IMR-90 (cell line): ENCODE measurements at regions not wholly inside any gene's neighbourhood (a gene's known extent, or its start where the extent isn't known, plus 50 kb on each side); places are given as distances from the start of the nearest gene placed in this dataset.

Experiments used
- ATAC-seq: fragments of 200-7000 bp; cut with Tn5 transposase; 2 replicates; pipeline ENCODE4 v1.9.1; 2020; ENCODE audit warnings: low read depth, mild to moderate bottlenecking, moderate library complexity
- BruUV-seq: library from RNA; stranded (reverse); fragments of 400-500 nt; replicated peaks from 2 replicates; lab custom pipeline; 2021; lab: Mats Ljungman, UMichigan
- CTCF ChIA-PET: fragments of 300-600 bp; formaldehyde crosslinking; extraction: SDS; loops from one replicate; lab custom pipeline; 2021; ENCODE audit warnings: antibody characterized with exemption; lab: Yijun Ruan, JAX
- POLR2A ChIA-PET: fragments of 300-600 bp; sonication (Branson Sonifier 250); formaldehyde crosslinking; loops from one replicate; lab custom pipeline; 2022; ENCODE audit warnings: antibody characterized with exemption; ENCODE audit not compliant: unreplicated experiment; lab: Charles Lee
- DNase-seq: peaks from one replicate; pipeline ENCODE4 v3.0.0; 2013
- H2AFZ ChIP-seq: replicated peaks from 2 replicates; pipeline ENCODE3; 2013; ENCODE audit warnings: low read length, mild to moderate bottlenecking; ENCODE audit not compliant: poor library complexity
- H2AK5ac ChIP-seq: 2 replicates; pipeline ENCODE4 v1.6.1; 2013; ENCODE audit warnings: low read depth, low read length, inconsistent platforms
- H2AK9ac ChIP-seq: replicated peaks from 2 replicates; pipeline ENCODE3; 2013; ENCODE audit warnings: mild to moderate bottlenecking, low read depth, low read length, moderate library complexity; ENCODE audit not compliant: poor library complexity
- H2BK120ac ChIP-seq: 2 replicates; pipeline ENCODE4 v1.6.1; 2013; ENCODE audit warnings: low read depth, low read length, inconsistent platforms
- H2BK15ac ChIP-seq: 3 replicates; pipeline ENCODE4 v1.6.1; 2013; ENCODE audit warnings: low read depth, low read length, inconsistent platforms
- H2BK20ac ChIP-seq: 2 replicates; pipeline ENCODE4 v1.6.1; 2013; ENCODE audit warnings: low read depth, mild to moderate bottlenecking, inconsistent platforms, low read length, moderate library complexity
- H2BK5ac ChIP-seq: 2 replicates; pipeline ENCODE4 v1.6.1; 2013; ENCODE audit warnings: mild to moderate bottlenecking, low read depth, low read length, inconsistent platforms; ENCODE audit not compliant: poor library complexity, severe bottlenecking
- H3K14ac ChIP-seq: replicated peaks from 2 replicates; pipeline ENCODE4 v1.6.1; 2013; ENCODE audit warnings: low read depth, low read length, inconsistent platforms
- H3K18ac ChIP-seq: 2 replicates; pipeline ENCODE4 v1.6.1; 2013; ENCODE audit warnings: low read depth, low read length, control low read depth
- H3K23ac ChIP-seq: 2 replicates; pipeline ENCODE4 v1.6.1; 2013; ENCODE audit warnings: low read depth, low read length, inconsistent platforms
- H3K27ac ChIP-seq: 2 replicates; pipeline ENCODE4 v1.5.1; 2013; ENCODE audit warnings: mild to moderate bottlenecking, control low read depth, low read length; ENCODE audit not compliant: insufficient read depth
- H3K27me3 ChIP-seq: 2 replicates; pipeline ENCODE4 v1.6.1; 2013; ENCODE audit warnings: low read length; ENCODE audit not compliant: control insufficient read depth, insufficient read depth
- H3K36me3 ChIP-seq: 2 replicates; pipeline ENCODE4 v1.6.1; 2013; ENCODE audit warnings: low read length, mixed read lengths; ENCODE audit not compliant: control insufficient read depth, insufficient read depth
- H3K4ac ChIP-seq: 2 replicates; pipeline ENCODE4 v1.6.1; 2013; ENCODE audit warnings: low read depth, low read length, inconsistent platforms
- H3K4me1 ChIP-seq: 2 replicates; pipeline ENCODE4 v1.6.1; 2013; ENCODE audit warnings: low read length, mixed read lengths; ENCODE audit not compliant: control insufficient read depth, insufficient read depth
- H3K4me2 ChIP-seq: 2 replicates; pipeline ENCODE4 v1.6.1; 2013; ENCODE audit warnings: low read depth, mild to moderate bottlenecking, control low read depth, low read length, moderate library complexity
- H3K4me3 ChIP-seq: 2 replicates; pipeline ENCODE4 v1.5.1; 2013; ENCODE audit warnings: low read depth, mild to moderate bottlenecking, control low read depth, low read length, moderate library complexity; ENCODE audit not compliant: insufficient read depth
- H3K56ac ChIP-seq: 2 replicates; pipeline ENCODE4 v1.6.1; 2013; ENCODE audit warnings: low read length, inconsistent platforms; ENCODE audit not compliant: insufficient read depth; ENCODE audit errors: extremely low read depth
- H3K79me1 ChIP-seq, 2 experiments: 2 replicates each; pipeline ENCODE4 v1.6.1; 2013; ENCODE audit warnings: low read length in 2 of 2, inconsistent platforms in 1 of 2, low read depth in 1 of 2
- H3K9ac ChIP-seq: 2 replicates; pipeline ENCODE4 v1.6.1; 2013; ENCODE audit warnings: low read depth, low read length, control low read depth
- H3K9me1 ChIP-seq: 2 replicates; pipeline ENCODE4 v1.6.1; 2013; ENCODE audit warnings: low read length, inconsistent platforms; ENCODE audit not compliant: insufficient read depth
- H3K9me3 ChIP-seq: 2 replicates; pipeline ENCODE4 v1.6.1; 2013; ENCODE audit warnings: low read length; ENCODE audit not compliant: control insufficient read depth, insufficient read depth
- H4K20me1 ChIP-seq: 2 replicates; pipeline ENCODE4 v1.6.1; 2013; ENCODE audit warnings: low read length, inconsistent platforms; ENCODE audit not compliant: insufficient read depth
- H4K5ac ChIP-seq: 2 replicates; pipeline ENCODE4 v1.6.1; 2013; ENCODE audit warnings: mild to moderate bottlenecking, low read depth, low read length, control low read depth
- H4K8ac ChIP-seq, 2 experiments: 2 replicates each; pipeline ENCODE4 v1.6.1; 2013; ENCODE audit warnings: low read depth in 2 of 2, low read length in 2 of 2, control low read depth in 1 of 2, inconsistent platforms in 1 of 2
- H4K91ac ChIP-seq: 2 replicates; pipeline ENCODE4 v1.6.1; 2013; ENCODE audit warnings: low read depth, low read length, inconsistent platforms; ENCODE audit not compliant: insufficient read depth
- BHLHE40 ChIP-seq: fragments of 150-350 bp; IDR thresholded peaks from 2 replicates; pipeline ENCODE4 v1.6.1; 2016; ENCODE audit warnings: mild to moderate bottlenecking, low read depth, low read length
- CEBPB ChIP-seq: IDR thresholded peaks from 2 replicates; pipeline ENCODE4 v1.6.1; 2012; ENCODE audit warnings: low read depth, low read length, improper control_type of control experiment
- CHD1 ChIP-seq: IDR thresholded peaks from 2 replicates; pipeline ENCODE4 v1.6.1; 2012; ENCODE audit warnings: low read depth, low read length, improper control_type of control experiment
- FOS ChIP-seq: fragments of 150-350 bp; IDR thresholded peaks from 2 replicates; pipeline ENCODE4 v1.6.1; 2016; ENCODE audit warnings: low read depth, low read length
- MAFK ChIP-seq: IDR thresholded peaks from 2 replicates; pipeline ENCODE4 v1.6.1; 2012; ENCODE audit warnings: low read depth, low read length, improper control_type of control experiment
- MAZ ChIP-seq: IDR thresholded peaks from 2 replicates; pipeline ENCODE4 v1.6.1; 2012; ENCODE audit warnings: low read depth, mild to moderate bottlenecking, low read length, improper control_type of control experiment, moderate library complexity, borderline replicate concordance
- MXI1 ChIP-seq: IDR thresholded peaks from 2 replicates; pipeline ENCODE4 v1.6.1; 2012; ENCODE audit warnings: low read depth, mild to moderate bottlenecking, low read length, moderate library complexity, borderline replicate concordance
- NFE2L2 ChIP-seq: fragments of 150-350 bp; IDR thresholded peaks from 2 replicates; pipeline ENCODE4 v1.6.1; 2016; ENCODE audit warnings: low read depth, mild to moderate bottlenecking, low read length
- POLR2A ChIP-seq: IDR thresholded peaks from 2 replicates; pipeline ENCODE4 v1.6.1; 2012; ENCODE audit warnings: mild to moderate bottlenecking, low read depth, low read length
- RAD21 ChIP-seq: IDR thresholded peaks from 2 replicates; pipeline ENCODE4 v1.6.1; 2012; ENCODE audit warnings: low read length, improper control_type of control experiment
- RCOR1 ChIP-seq: IDR thresholded peaks from 2 replicates; pipeline ENCODE4 v1.6.1; 2012; ENCODE audit warnings: mild to moderate bottlenecking, low read length, improper control_type of control experiment; ENCODE audit not compliant: insufficient replicate concordance
- RFX5 ChIP-seq: IDR thresholded peaks from 2 replicates; pipeline ENCODE4 v1.8.0; 2012; ENCODE audit warnings: low read depth, mild to moderate bottlenecking, low read length, moderate library complexity
- SMC3 ChIP-seq: fragments of 150-350 bp; IDR thresholded peaks from 2 replicates; pipeline ENCODE4 v1.6.1; 2016; ENCODE audit warnings: low read depth, mild to moderate bottlenecking, antibody characterized with exemption, low read length, moderate library complexity
- WGBS, 2 experiments: methylation state at CpG; one replicate each; pipeline versions ENCODE4 v1.1.5 to v1.1.7; 2013; ENCODE audit warnings: missing lambda C conversion rate in 2 of 2; ENCODE audit not compliant: insufficient read length in 1 of 2; ENCODE audit errors: extremely low coverage in 2 of 2; 5-methylcytosine and 5-hydroxymethylcytosine counted together
- dilution Hi-C: fragments of 300-500 bp; cut with HindIII; formaldehyde crosslinking; loops from one replicate; pipeline ENCODE4 v1.14.3; 2018; ENCODE audit warnings: low sequenced_read_pairs; ENCODE audit not compliant: unreplicated experiment
- in situ Hi-C: fragments of 300-500 bp; cut with MboI; formaldehyde crosslinking; loops from 3 replicates; pipeline ENCODE4 v1.14.3; 2019; ENCODE audit warnings: low sequenced_read_pairs, inconsistent platforms, mixed read lengths
- intact Hi-C: fragments of 100-400 bp; cut with micrococcal nuclease; formaldehyde crosslinking; loops from 2 replicates; pipeline ENCODE4 v1.10.0; 2022
- TF ChIP-seq, protein P1 (sequence below): fragments of 150-350 bp; IDR thresholded peaks from 2 replicates; pipeline ENCODE4 v1.6.1; 2017; ENCODE audit warnings: mild to moderate bottlenecking, antibody characterized with exemption, low read length, low read depth
- TF ChIP-seq, protein P2 (sequence below): conservative IDR thresholded peaks from 2 replicates; pipeline ENCODE4 v1.5.1; 2012; ENCODE audit warnings: mild to moderate bottlenecking, low read depth, low read length, improper control_type of control experiment

DNA sequence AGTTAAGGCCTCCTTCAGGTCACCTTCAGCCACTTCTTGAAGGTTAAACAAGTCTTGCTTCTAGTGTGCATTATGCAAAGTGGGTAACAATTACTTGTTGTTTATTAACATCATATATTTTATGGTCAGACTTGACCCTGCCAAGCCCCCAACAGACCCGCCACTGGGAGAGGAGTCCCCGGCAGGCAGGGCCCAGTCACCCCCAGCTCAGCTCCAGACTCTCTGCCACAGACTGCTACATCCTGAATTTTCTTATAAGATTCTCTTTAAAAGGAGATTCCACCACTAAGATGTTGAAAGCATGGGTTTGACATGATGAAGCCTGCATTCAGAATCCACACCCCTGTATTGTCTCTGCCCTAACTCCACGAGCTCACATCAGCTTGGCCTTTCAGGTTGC is 174.3 kb upstream of the ARL4C start:
- H2BK5ac ChIP-seq: no peak overlapping the region
- no peak overlapping the region for H2AK9ac ChIP-seq
- no TSS peak for BruUV-seq
- intact Hi-C loops (loop anchor here (10.0 kb wide), 1 partner anchor 314 kb away; no protein-coding TSS in a partner anchor), in situ Hi-C loops (no loop called here), dilution Hi-C loops (no loop called here)
- H3K9me3 ChIP-seq: no peaks in the 10 kb centered on the region
- WGBS, 2 experiments: no CpG with 5 or more reads among the region's 3 CpGs
- peaks cover 41% of the 10 kb centered on the region for H3K4me1 ChIP-seq
- H3K4ac ChIP-seq: peak overlapping the region; percentile 97
- H2BK20ac ChIP-seq: peak overlapping the region; percentile 100
- peak overlapping the region; percentile 98 for H2BK120ac ChIP-seq
- H3K18ac ChIP-seq: peak overlapping the region; percentile 90
- no peak overlapping the region for H2AFZ ChIP-seq
- H4K91ac ChIP-seq: peak overlapping the region; percentile 96
- peaks cover 0 to 36% of the 10 kb centered on the region in 2 experiments; a peak in 2 of 4 replicates for H3K79me1 ChIP-seq
- peak overlapping the region; percentile 67; the same call in 2 of the 3 replicates for H2BK15ac ChIP-seq
- H3K14ac ChIP-seq: peak overlapping the region; percentile 92
- DNase-seq: no peak
- no peak overlapping the region for H3K56ac ChIP-seq
- H3K27me3 ChIP-seq: no peaks in the 10 kb centered on the region
- no peak overlapping the region for H3K4me3 ChIP-seq
- no peaks in the 10 kb centered on the region for H4K20me1 ChIP-seq
- H2AK5ac ChIP-seq: peak overlapping the region; percentile 96; the same call in 1 of the 2 replicates
- no peak for TF ChIP-seq MXI1
- no peak for TF ChIP-seq SMC3
- TF ChIP-seq, protein P1, sequence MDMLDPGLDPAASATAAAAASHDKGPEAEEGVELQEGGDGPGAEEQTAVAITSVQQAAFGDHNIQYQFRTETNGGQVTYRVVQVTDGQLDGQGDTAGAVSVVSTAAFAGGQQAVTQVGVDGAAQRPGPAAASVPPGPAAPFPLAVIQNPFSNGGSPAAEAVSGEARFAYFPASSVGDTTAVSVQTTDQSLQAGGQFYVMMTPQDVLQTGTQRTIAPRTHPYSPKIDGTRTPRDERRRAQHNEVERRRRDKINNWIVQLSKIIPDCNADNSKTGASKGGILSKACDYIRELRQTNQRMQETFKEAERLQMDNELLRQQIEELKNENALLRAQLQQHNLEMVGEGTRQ: no peak
- no peak for TF ChIP-seq BHLHE40
- no peak for TF ChIP-seq RFX5
- no peak for TF ChIP-seq NFE2L2
- TF ChIP-seq RAD21: no peak
- no peak for TF ChIP-seq CHD1
- no peak for TF ChIP-seq FOS
- no peak for TF ChIP-seq RCOR1
- TF ChIP-seq, protein P2, sequence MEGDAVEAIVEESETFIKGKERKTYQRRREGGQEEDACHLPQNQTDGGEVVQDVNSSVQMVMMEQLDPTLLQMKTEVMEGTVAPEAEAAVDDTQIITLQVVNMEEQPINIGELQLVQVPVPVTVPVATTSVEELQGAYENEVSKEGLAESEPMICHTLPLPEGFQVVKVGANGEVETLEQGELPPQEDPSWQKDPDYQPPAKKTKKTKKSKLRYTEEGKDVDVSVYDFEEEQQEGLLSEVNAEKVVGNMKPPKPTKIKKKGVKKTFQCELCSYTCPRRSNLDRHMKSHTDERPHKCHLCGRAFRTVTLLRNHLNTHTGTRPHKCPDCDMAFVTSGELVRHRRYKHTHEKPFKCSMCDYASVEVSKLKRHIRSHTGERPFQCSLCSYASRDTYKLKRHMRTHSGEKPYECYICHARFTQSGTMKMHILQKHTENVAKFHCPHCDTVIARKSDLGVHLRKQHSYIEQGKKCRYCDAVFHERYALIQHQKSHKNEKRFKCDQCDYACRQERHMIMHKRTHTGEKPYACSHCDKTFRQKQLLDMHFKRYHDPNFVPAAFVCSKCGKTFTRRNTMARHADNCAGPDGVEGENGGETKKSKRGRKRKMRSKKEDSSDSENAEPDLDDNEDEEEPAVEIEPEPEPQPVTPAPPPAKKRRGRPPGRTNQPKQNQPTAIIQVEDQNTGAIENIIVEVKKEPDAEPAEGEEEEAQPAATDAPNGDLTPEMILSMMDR: no peak
- TF ChIP-seq MAFK: no peak
- no peak for TF ChIP-seq CEBPB
- no peak for TF ChIP-seq POLR2A
- no peak for TF ChIP-seq MAZ
- no peak overlapping the region for H3K4me2 ChIP-seq
- ChIA-PET POLR2A (no interaction called here), CTCF (no interaction called here)
- H3K36me3 ChIP-seq: no peaks in the 10 kb centered on the region
- H3K9me1 ChIP-seq: peaks cover 29% of the 10 kb centered on the region
- no peak overlapping the region for H3K27ac ChIP-seq
- no peak overlapping the region for H3K23ac ChIP-seq
- no peak for ATAC-seq
- peak overlapping the region; percentile 54 for H4K5ac ChIP-seq
- peak overlapping the region; percentile 24 to 88; a peak in 3 of 4 replicates for H4K8ac ChIP-seq
- H3K9ac ChIP-seq: no peak overlapping the region
